ENCODE measurements at regions not wholly inside any gene's neighbourhood (a gene's known extent, or its start where the extent isn't known, plus 50 kb on each side); places are given as distances from the start of the nearest gene placed in this dataset.

DNA sequence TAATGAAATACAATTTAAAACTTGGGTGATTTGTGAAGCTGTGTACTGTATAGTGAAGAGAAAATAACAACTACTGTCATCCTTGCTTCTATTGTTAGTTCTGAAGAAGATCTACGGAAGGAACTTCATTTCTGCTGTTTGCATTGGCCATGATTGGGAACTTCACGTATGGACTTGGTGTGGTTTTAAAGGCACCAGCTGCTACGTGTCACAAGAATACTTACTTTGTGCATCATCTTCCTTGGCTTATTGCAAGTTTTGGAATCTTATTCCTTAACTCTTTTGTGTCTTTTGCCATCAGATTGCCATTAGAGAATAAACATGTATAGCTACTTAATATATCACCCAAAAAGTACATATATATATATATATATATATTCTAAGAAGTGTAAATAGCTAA lies 75.0 kb upstream of the VEPH1 start:
- no peaks in the 10 kb centered on the region for H3K4me1 ChIP-seq
- WGBS, 2 donors, result 82 to 83% methylated on average over 3 of the region's 3 CpGs
- no peaks in the 10 kb centered on the region for H3K9me3 ChIP-seq
- intact Hi-C loops (cut with DNase I), result no loop called here
- no peak overlapping the region for H3K4me3 ChIP-seq
- H3K27me3 ChIP-seq, result no peaks in the 10 kb centered on the region
- TF ChIP-seq, protein P1, sequence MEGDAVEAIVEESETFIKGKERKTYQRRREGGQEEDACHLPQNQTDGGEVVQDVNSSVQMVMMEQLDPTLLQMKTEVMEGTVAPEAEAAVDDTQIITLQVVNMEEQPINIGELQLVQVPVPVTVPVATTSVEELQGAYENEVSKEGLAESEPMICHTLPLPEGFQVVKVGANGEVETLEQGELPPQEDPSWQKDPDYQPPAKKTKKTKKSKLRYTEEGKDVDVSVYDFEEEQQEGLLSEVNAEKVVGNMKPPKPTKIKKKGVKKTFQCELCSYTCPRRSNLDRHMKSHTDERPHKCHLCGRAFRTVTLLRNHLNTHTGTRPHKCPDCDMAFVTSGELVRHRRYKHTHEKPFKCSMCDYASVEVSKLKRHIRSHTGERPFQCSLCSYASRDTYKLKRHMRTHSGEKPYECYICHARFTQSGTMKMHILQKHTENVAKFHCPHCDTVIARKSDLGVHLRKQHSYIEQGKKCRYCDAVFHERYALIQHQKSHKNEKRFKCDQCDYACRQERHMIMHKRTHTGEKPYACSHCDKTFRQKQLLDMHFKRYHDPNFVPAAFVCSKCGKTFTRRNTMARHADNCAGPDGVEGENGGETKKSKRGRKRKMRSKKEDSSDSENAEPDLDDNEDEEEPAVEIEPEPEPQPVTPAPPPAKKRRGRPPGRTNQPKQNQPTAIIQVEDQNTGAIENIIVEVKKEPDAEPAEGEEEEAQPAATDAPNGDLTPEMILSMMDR (IDR thresholded peaks at IDR 0.05), result no peak
- no peak for TF ChIP-seq EP300 (IDR thresholded peaks at IDR 0.05)
- no peak for TF ChIP-seq POLR2A (IDR thresholded peaks at IDR 0.05)
- TF ChIP-seq POLR2AphosphoS5 (IDR thresholded peaks at IDR 0.05), result no peak
- H3K36me3 ChIP-seq, result no peaks in the 10 kb centered on the region
- H3K27ac ChIP-seq, result no peak overlapping the region
- DNase-seq, result no peak

GRCh38 chr3:157574531-157574930 lies 71.3 kb upstream of the VEPH1 start:
- TF ChIP-seq, protein P1 (IDR thresholded peaks at IDR 0.05), result no peak
- TF ChIP-seq POLR2A (IDR thresholded peaks at IDR 0.05) (no peak), POLR2AphosphoS5 (IDR thresholded peaks at IDR 0.05) (no peak), EP300 (IDR thresholded peaks at IDR 0.05) (no peak)
- Histone ChIP-seq H3K36me3 (no peaks in the 10 kb centered on the region), H3K27ac (no peak overlapping the region), H3K27me3 (no peaks in the 10 kb centered on the region), H3K9me3 (no peaks in the 10 kb centered on the region), H3K4me3 (no peak overlapping the region), H3K4me1 (no peaks in the 10 kb centered on the region)
- no peak for DNase-seq
- intact Hi-C loops (cut with DNase I), result no loop called here
- 14 to 52% methylated on average over 3 of the region's 3 CpGs for WGBS, 2 donors

GRCh38 chr3:157573780-157574378 lies 70.7 kb upstream of the VEPH1 start:
- intact Hi-C loops (cut with DNase I), result no loop called here
- WGBS, 2 donors, result 61 to 78% methylated on average over 1 of the region's 1 CpG

GRCh38 chr3:157573281-157573680 lies 70.1 kb upstream of the VEPH1 start:
- WGBS, 2 donors, result 79 to 88% methylated on average over 1 of the region's 1 CpG
- H3K36me3 ChIP-seq, result no peaks in the 10 kb centered on the region
- no peaks in the 10 kb centered on the region for H3K27me3 ChIP-seq
- no peak overlapping the region for H3K4me3 ChIP-seq
- no peak overlapping the region for H3K27ac ChIP-seq
- intact Hi-C loops (cut with DNase I), result no loop called here
- TF ChIP-seq EP300 (IDR thresholded peaks at IDR 0.05), result no peak
- TF ChIP-seq POLR2A (IDR thresholded peaks at IDR 0.05), result no peak
- TF ChIP-seq POLR2AphosphoS5 (IDR thresholded peaks at IDR 0.05), result no peak
- TF ChIP-seq, protein P1 (IDR thresholded peaks at IDR 0.05), result no peak
- no peaks in the 10 kb centered on the region for H3K9me3 ChIP-seq
- no peak for DNase-seq
- H3K4me1 ChIP-seq, result no peaks in the 10 kb centered on the region

More at GRCh38 chr3:157573780-157574378, 70.7 kb upstream of the VEPH1 start:
- no peaks in the 10 kb centered on the region for H3K9me3 ChIP-seq
- no peaks in the 10 kb centered on the region for H3K36me3 ChIP-seq
- TF ChIP-seq EP300 (IDR thresholded peaks at IDR 0.05), result no peak
- no peak for TF ChIP-seq POLR2A (IDR thresholded peaks at IDR 0.05)
- TF ChIP-seq, protein P1 (IDR thresholded peaks at IDR 0.05), result no peak
- H3K4me3 ChIP-seq, result no peak overlapping the region
- no peak overlapping the region for H3K27ac ChIP-seq
- H3K4me1 ChIP-seq, result no peaks in the 10 kb centered on the region
- no peak for DNase-seq
- no peaks in the 10 kb centered on the region for H3K27me3 ChIP-seq

Data from sigmoid colon (tissue), 6 donors.